Endodermal cell (in vitro differentiated cells): ENCODE measurements at regions not wholly inside any gene's neighbourhood (a gene's known extent, or its start where the extent isn't known, plus 50 kb on each side); places are given as distances from the start of the nearest gene placed in this dataset.

Experiments
- DNase-seq: peaks from one replicate; pipeline ENCODE4 v3.0.0-alpha.2; 2017
- H3K27ac ChIP-seq: 2 replicates; pipeline ENCODE4 v1.5.1; 2013; ENCODE audit warnings: mild to moderate bottlenecking, low read depth, low read length, moderate library complexity
- H3K27me3 ChIP-seq: 2 replicates; pipeline ENCODE4 v1.6.1; 2013; ENCODE audit warnings: mild to moderate bottlenecking, low read length, moderate library complexity; ENCODE audit not compliant: insufficient read depth, control insufficient read depth, poor library complexity, severe bottlenecking
- H3K36me3 ChIP-seq: 2 replicates; pipeline ENCODE4 v1.7.0; 2013; ENCODE audit warnings: mild to moderate bottlenecking, low read length, moderate library complexity; ENCODE audit not compliant: control insufficient read depth, insufficient read depth
- H3K4me1 ChIP-seq: one replicate; pipeline ENCODE4 v1.7.0; 2013; ENCODE audit warnings: low read length; ENCODE audit not compliant: control insufficient read depth, insufficient read depth
- H3K4me3 ChIP-seq: 2 replicates; pipeline ENCODE4 v1.5.1; 2013; ENCODE audit warnings: mild to moderate bottlenecking, low read length, moderate library complexity
- H3K9ac ChIP-seq: 2 replicates; pipeline ENCODE4 v1.6.1; 2013; ENCODE audit warnings: mild to moderate bottlenecking, low read length, moderate library complexity; ENCODE audit not compliant: poor library complexity, severe bottlenecking; ENCODE audit errors: extremely low read depth
- H3K9me3 ChIP-seq: 2 replicates; pipeline ENCODE4 v1.6.1; 2013; ENCODE audit warnings: mild to moderate bottlenecking, low read length, moderate library complexity; ENCODE audit not compliant: control insufficient read depth
- H3K27ac Mint-ChIP-seq: 2 replicates; pipeline ENCODE4 v1.8.0; 2020; ENCODE audit warnings: mixed read lengths
- H3K27me3 Mint-ChIP-seq: 2 replicates; pipeline ENCODE4 v1.8.0; 2021; ENCODE audit warnings: mild to moderate bottlenecking, mixed read lengths; ENCODE audit not compliant: insufficient read depth
- H3K36me3 Mint-ChIP-seq: 2 replicates; pipeline ENCODE4 v1.8.0; 2020; ENCODE audit warnings: low read depth, mixed read lengths
- H3K4me1 Mint-ChIP-seq: 2 replicates; pipeline ENCODE4 v1.8.0; 2020; ENCODE audit warnings: mixed read lengths
- H3K4me3 Mint-ChIP-seq: 2 replicates; pipeline ENCODE4 v1.8.0; 2020; ENCODE audit warnings: mild to moderate bottlenecking, moderate library complexity, mixed read lengths
- H3K9me3 Mint-ChIP-seq: 2 replicates; pipeline ENCODE4 v1.8.0; 2020; ENCODE audit warnings: mild to moderate bottlenecking, mixed read lengths
- CTCF ChIP-seq: fragments of 200-600 bp; sonication (generic); conservative IDR thresholded peaks from 2 replicates; pipeline ENCODE4 v1.5.0; 2021; ENCODE audit warnings: antibody characterized with exemption, mild to moderate bottlenecking
- WGBS, 2 experiments: methylation state at CpG; one replicate each; pipeline versions ENCODE4 v1.1.5 to v1.1.7; 2013; ENCODE audit warnings: missing lambda C conversion rate in 2 of 2, mixed read lengths in 1 of 2; ENCODE audit not compliant: insufficient coverage in 1 of 2, insufficient read length in 1 of 2; 5-methylcytosine and 5-hydroxymethylcytosine counted together

GRCh38 chr3:135460273-135460672 is 505.3 kb upstream of the PPP2R3A start:
- Histone ChIP-seq H3K9me3 (peaks cover 5% of the 10 kb centered on the region), H3K4me3 (no peak overlapping the region), H3K27me3 (peaks cover 55% of the 10 kb centered on the region), H3K27ac (no peak overlapping the region), H3K36me3 (no peaks in the 10 kb centered on the region), H3K4me1 (no peaks in the 10 kb centered on the region), H3K9ac (no peak overlapping the region)
- no peak overlapping the region for H3K4me3 Mint-ChIP-seq
- peaks cover 2% of the 10 kb centered on the region for H3K9me3 Mint-ChIP-seq
- H3K36me3 Mint-ChIP-seq = no peaks in the 10 kb centered on the region
- WGBS, 2 experiments = 86 to 88% methylated on average over 1 of the region's 1 CpG
- H3K4me1 Mint-ChIP-seq = peaks cover 1% of the 10 kb centered on the region
- no peak for DNase-seq
- H3K27me3 Mint-ChIP-seq = peaks cover 39% of the 10 kb centered on the region
- TF ChIP-seq CTCF = no peak
- H3K27ac Mint-ChIP-seq = no peak overlapping the region

GRCh38 chr3:135471911-135472310 is 493.6 kb upstream of the PPP2R3A start:
- Mint-ChIP-seq H3K4me1 (no peaks in the 10 kb centered on the region), H3K9me3 (no peaks in the 10 kb centered on the region), H3K4me3 (no peak overlapping the region), H3K27ac (no peak overlapping the region), H3K27me3 (peaks cover 18% of the 10 kb centered on the region), H3K36me3 (no peaks in the 10 kb centered on the region)
- Histone ChIP-seq H3K27ac (no peak overlapping the region), H3K27me3 (peaks cover 6% of the 10 kb centered on the region), H3K4me1 (no peaks in the 10 kb centered on the region), H3K36me3 (no peaks in the 10 kb centered on the region), H3K4me3 (no peak overlapping the region), H3K9me3 (no peaks in the 10 kb centered on the region), H3K9ac (no peak overlapping the region)
- TF ChIP-seq CTCF = no peak
- DNase-seq = no peak
- 92 to 100% methylated on average over 1 of the region's 1 CpG for WGBS, 2 experiments

GRCh38 chr3:135473449-135473848 is 492.1 kb upstream of the PPP2R3A start:
- no peaks in the 10 kb centered on the region for H3K36me3 ChIP-seq

More at GRCh38 chr3:135473449-135473848, 492.1 kb upstream of the PPP2R3A start:
- Histone ChIP-seq H3K4me3 (no peak overlapping the region), H3K9me3 (no peaks in the 10 kb centered on the region), H3K27me3 (peaks cover 6% of the 10 kb centered on the region), H3K4me1 (no peaks in the 10 kb centered on the region), H3K27ac (no peak overlapping the region), H3K9ac (no peak overlapping the region)
- no peaks in the 10 kb centered on the region for H3K9me3 Mint-ChIP-seq
- no peak overlapping the region for H3K4me3 Mint-ChIP-seq
- no peak for TF ChIP-seq CTCF
- DNase-seq = no peak
- H3K27ac Mint-ChIP-seq = no peak overlapping the region
- H3K4me1 Mint-ChIP-seq = no peaks in the 10 kb centered on the region
- no peaks in the 10 kb centered on the region for H3K36me3 Mint-ChIP-seq
- peaks cover 10% of the 10 kb centered on the region for H3K27me3 Mint-ChIP-seq
